ENCODE measurements at regions not wholly inside any gene's neighbourhood (a gene's known extent, or its start where the extent isn't known, plus 50 kb on each side); places are given as distances from the start of the nearest gene placed in this dataset.

- H3K4me3 ChIP-seq (ENCODE audit: low read depth in 2 of 2, low read length in 1 of 2) = no peak overlapping the region
- no peaks in the 10 kb centered on the region for H3K9me2 ChIP-seq
- no peak for TF ChIP-seq JUND (IDR thresholded peaks at IDR 0.05)
- no peak for TF ChIP-seq MEF2A (IDR thresholded peaks at IDR 0.05; ENCODE audit: borderline replicate concordance, low read depth)
- TF ChIP-seq PBX3 (IDR thresholded peaks at IDR 0.05) = no peak
- no peak for TF ChIP-seq TEAD4 (IDR thresholded peaks at IDR 0.05; ENCODE audit: borderline replicate concordance, insufficient read depth)
- no peak overlapping the region for H3K4me2 ChIP-seq
- WGBS (ENCODE audit: low lambda C conversion rate) = 22% methylated on average over 1 of the region's 1 CpG
- H3F3A ChIP-seq (replicated peaks; ENCODE audit: insufficient read depth) = no peaks in the 10 kb centered on the region
- no peak for DNase-seq
- H3K9ac ChIP-seq = no peak overlapping the region
- no peaks in the 10 kb centered on the region for H3K79me2 ChIP-seq (ENCODE audit: insufficient read depth)
- H3K9me3 ChIP-seq = peaks cover 5% of the 10 kb centered on the region; the same call in 1 of the 2 replicates
- ChIA-PET CTCF (no interaction called here), POLR2A (no interaction called here)
- no peak overlapping the region for H2AFZ ChIP-seq (ENCODE audit: low read depth)
- H3K4me1 ChIP-seq (ENCODE audit: control insufficient read depth in 1 of 2, insufficient read depth in 2 of 2, low read depth in 1 of 2, low read length in 1 of 2) = no peaks in the 10 kb centered on the region
- H4K20me1 ChIP-seq (ENCODE audit: insufficient read depth) = no peaks in the 10 kb centered on the region
- H3K27me3 ChIP-seq (ENCODE audit: insufficient read depth) = no peaks in the 10 kb centered on the region
- H3K27ac ChIP-seq (ENCODE audit: low read depth in 2 of 2, low read length in 1 of 2) = no peak overlapping the region
- H3K36me3 ChIP-seq (replicated peaks in 1 of 2; ENCODE audit: control insufficient read depth in 1 of 2, insufficient read depth in 2 of 2, low read length in 1 of 2) = no peaks in the 10 kb centered on the region
Measured at GRCh38 chr2:34632327-34632726, 1033.2 kb upstream of the FAM98A start.

- DNase-seq = no peak
- no peaks in the 10 kb centered on the region for H3K27me3 ChIP-seq (ENCODE audit: insufficient read depth)
- whole genome bisulfite sequencing (ENCODE audit: low lambda C conversion rate) = 13% methylated on average over 3 of the region's 3 CpGs
- no peak overlapping the region for H2AFZ ChIP-seq (ENCODE audit: low read depth)
- H3K9me3 ChIP-seq = no peaks in the 10 kb centered on the region; the same call in 1 of the 2 replicates
- ChIA-PET CTCF (no interaction called here), POLR2A (no interaction called here)
- no peaks in the 10 kb centered on the region for H4K20me1 ChIP-seq (ENCODE audit: insufficient read depth)
- H3K4me1 ChIP-seq (ENCODE audit: control insufficient read depth in 1 of 2, insufficient read depth in 2 of 2, low read depth in 1 of 2, low read length in 1 of 2) = no peaks in the 10 kb centered on the region
- no peaks in the 10 kb centered on the region for H3K79me2 ChIP-seq (ENCODE audit: insufficient read depth)
- H3K9me2 ChIP-seq = no peaks in the 10 kb centered on the region
- no peak overlapping the region for H3K4me3 ChIP-seq (ENCODE audit: low read depth in 2 of 2, low read length in 1 of 2)
- H3K4me2 ChIP-seq = no peak overlapping the region
- H3K9ac ChIP-seq = no peak overlapping the region
- TF ChIP-seq CTCF (IDR thresholded peaks at IDR 0.05) = no peak
- TF ChIP-seq TEAD4 (IDR thresholded peaks at IDR 0.05; ENCODE audit: borderline replicate concordance, insufficient read depth) = no peak
- no peaks in the 10 kb centered on the region for H3K36me3 ChIP-seq (replicated peaks in 1 of 2; ENCODE audit: control insufficient read depth in 1 of 2, insufficient read depth in 2 of 2, low read length in 1 of 2)
- no peak overlapping the region for H3K27ac ChIP-seq (ENCODE audit: low read depth in 2 of 2, low read length in 1 of 2)
- no peaks in the 10 kb centered on the region for H3F3A ChIP-seq (replicated peaks; ENCODE audit: insufficient read depth)
Measured at GRCh38 chr2:34627003-34627402, 1027.9 kb upstream of the FAM98A start.

GRCh38 chr2:34604164-34604563 lies 1005.1 kb upstream of the FAM98A start:
- no peak for TF ChIP-seq TEAD4 (IDR thresholded peaks at IDR 0.05; ENCODE audit: borderline replicate concordance, insufficient read depth)
- no peak for TF ChIP-seq MEF2A (IDR thresholded peaks at IDR 0.05; ENCODE audit: borderline replicate concordance, low read depth)
- no peak for TF ChIP-seq JUND (IDR thresholded peaks at IDR 0.05)
- TF ChIP-seq FOXJ3 (CRISPR knock-in tag; IDR thresholded peaks at IDR 0.05) = no peak
- TF ChIP-seq EZH2phosphoT487 (IDR thresholded peaks at IDR 0.05; ENCODE audit: borderline replicate concordance, low read depth) = no peak
- TF ChIP-seq NRF1 (IDR thresholded peaks at IDR 0.05; ENCODE audit: low read depth, low read length) = no peak
- TF ChIP-seq FOXM1 (IDR thresholded peaks at IDR 0.05; ENCODE audit: low read depth) = no peak
- TF ChIP-seq USF2 (IDR thresholded peaks at IDR 0.05; ENCODE audit: borderline replicate concordance, low read depth, low read length) = no peak
- TF ChIP-seq RCOR1 (IDR thresholded peaks at IDR 0.05; ENCODE audit: low read length) = no peak
- TF ChIP-seq ZBTB33 (IDR thresholded peaks at IDR 0.05; ENCODE audit: borderline replicate concordance, low read depth) = no peak
- TF ChIP-seq ELF1 (IDR thresholded peaks at IDR 0.05) = no peak
- Histone ChIP-seq H3F3A (replicated peaks; ENCODE audit: insufficient read depth) (no peaks in the 10 kb centered on the region), H3K4me2 (no peak overlapping the region), H3K79me2 (ENCODE audit: insufficient read depth) (no peaks in the 10 kb centered on the region), H3K9me2 (0 out of 2 replicates have a peak, but pooled peaks cover 5% of the 10 kb centered on the region), H3K9me3 (no peaks in the 10 kb centered on the region), H3K4me1 (ENCODE audit: control insufficient read depth in 1 of 2, insufficient read depth in 2 of 2, low read depth in 1 of 2, low read length in 1 of 2) (no peaks in the 10 kb centered on the region), H3K9ac (no peak overlapping the region), H3K27ac (ENCODE audit: low read depth in 2 of 2, low read length in 1 of 2) (no peak overlapping the region), H3K27me3 (ENCODE audit: insufficient read depth) (no peaks in the 10 kb centered on the region), H2AFZ (ENCODE audit: low read depth) (no peak overlapping the region), H3K36me3 (replicated peaks in 1 of 2; ENCODE audit: control insufficient read depth in 1 of 2, insufficient read depth in 2 of 2, low read length in 1 of 2) (no peaks in the 10 kb centered on the region), H4K20me1 (ENCODE audit: insufficient read depth) (no peaks in the 10 kb centered on the region), H3K4me3 (ENCODE audit: low read depth in 2 of 2, low read length in 1 of 2) (no peak overlapping the region)
- DNase-seq = no peak
- ChIA-PET CTCF (no interaction called here), POLR2A (no interaction called here)
- WGBS (ENCODE audit: low lambda C conversion rate) = 4% methylated on average over 4 of the region's 4 CpGs

Measured in SK-N-SH (cell line).